Activated T-cell treated with anti-CD3 and anti-CD28 coated beads, Interleukin-2, amount 50 U/mL, for 24 hours (primary cell): ENCODE measurements at regions not wholly inside any gene's neighbourhood (a gene's known extent, or its start where the extent isn't known, plus 50 kb on each side); places are given as distances from the start of the nearest gene placed in this dataset.

Experiments
- DNase-seq: peaks from one replicate; pipeline ENCODE4 v3.0.0-alpha.2; 2020
- H3K27ac Mint-ChIP-seq: 2 replicates; pipeline ENCODE4 v1.8.0; 2020; ENCODE audit warnings: mild to moderate bottlenecking, mixed read lengths
- H3K27me3 Mint-ChIP-seq: 2 replicates; pipeline ENCODE4 v1.8.0; 2020; ENCODE audit warnings: mixed read lengths
- H3K36me3 Mint-ChIP-seq: 2 replicates; pipeline ENCODE4 v1.8.0; 2020; ENCODE audit warnings: low read depth, mixed read lengths
- H3K4me1 Mint-ChIP-seq: 2 replicates; pipeline ENCODE4 v1.8.0; 2020; ENCODE audit warnings: low read depth, mixed read lengths
- H3K4me3 Mint-ChIP-seq: 2 replicates; pipeline ENCODE4 v1.8.0; 2020; ENCODE audit warnings: mild to moderate bottlenecking, moderate library complexity, mixed read lengths
- H3K9me3 Mint-ChIP-seq: 2 replicates; pipeline ENCODE4 v1.8.0; 2020; ENCODE audit warnings: mixed read lengths

DNA sequence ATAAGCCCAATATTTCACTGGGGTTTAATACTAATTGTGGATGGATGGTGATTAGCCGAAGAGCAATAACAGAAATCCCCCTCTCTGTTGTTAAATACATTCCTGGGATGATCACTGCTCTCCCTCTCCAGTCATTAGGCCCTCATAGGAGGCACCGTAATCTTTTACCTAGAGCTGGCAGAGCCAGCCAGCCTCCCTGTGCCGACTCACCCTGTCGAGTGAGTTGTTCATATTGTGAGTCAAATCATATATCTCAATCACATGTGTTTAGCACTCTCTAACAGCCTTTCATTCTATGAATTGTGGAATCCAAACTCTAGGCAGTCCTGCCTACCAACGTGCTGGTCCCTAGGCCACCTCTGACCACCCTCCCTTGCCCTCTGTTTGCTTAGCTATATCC, 771.0 kb downstream of the IRX1 start:
- no peak for DNase-seq
- no peaks in the 10 kb centered on the region for H3K36me3 Mint-ChIP-seq
- H3K4me1 Mint-ChIP-seq = no peaks in the 10 kb centered on the region
- no peak overlapping the region for H3K27ac Mint-ChIP-seq
- H3K4me3 Mint-ChIP-seq = no peak overlapping the region
- peaks cover 13% of the 10 kb centered on the region for H3K9me3 Mint-ChIP-seq
- H3K27me3 Mint-ChIP-seq = no peaks in the 10 kb centered on the region

DNA sequence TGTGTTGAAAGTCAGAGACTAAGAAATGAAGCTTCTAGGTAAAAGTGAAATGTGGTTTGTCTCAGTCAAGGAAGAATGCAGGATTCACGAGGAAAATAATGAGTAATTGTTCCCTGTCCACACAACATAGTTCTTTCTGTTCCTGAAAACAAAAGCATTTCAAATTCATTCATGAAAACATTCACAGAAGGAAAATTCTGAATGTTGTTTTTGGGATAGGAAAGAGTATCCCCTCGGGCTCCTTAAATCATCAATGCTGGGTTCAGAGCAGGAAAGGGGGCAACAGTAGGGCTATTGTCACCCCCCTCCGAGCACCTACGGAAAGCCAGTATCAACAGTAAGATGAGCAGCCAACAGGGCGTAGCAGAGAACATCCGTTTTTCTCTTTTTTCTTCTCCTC, 769.9 kb upstream of the ADAMTS16 start:
- Mint-ChIP-seq H3K4me1 (no peaks in the 10 kb centered on the region), H3K27me3 (no peaks in the 10 kb centered on the region), H3K9me3 (peaks cover 11% of the 10 kb centered on the region), H3K36me3 (no peaks in the 10 kb centered on the region), H3K4me3 (no peak overlapping the region), H3K27ac (no peak overlapping the region)
- DNase-seq = no peak

DNA sequence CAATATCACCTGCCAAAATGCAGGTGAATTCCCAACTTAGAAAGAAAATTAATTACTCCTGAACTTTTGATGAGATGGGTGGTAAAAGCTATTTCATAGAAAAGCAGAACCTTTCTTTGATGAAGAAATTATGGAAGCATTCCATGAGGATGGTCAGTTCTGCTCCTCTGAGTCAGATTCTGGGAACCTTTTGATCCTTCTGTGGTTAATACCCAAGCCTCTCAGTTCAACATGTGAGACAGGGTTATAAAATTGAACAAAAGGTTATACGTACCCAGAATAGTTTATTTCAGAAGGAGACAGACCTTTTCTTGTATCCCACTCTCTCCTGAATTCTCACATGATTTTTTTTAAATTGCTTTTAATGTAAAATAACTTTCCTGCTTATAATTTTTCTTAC, 767.6 kb upstream of the ADAMTS16 start:
- H3K27ac Mint-ChIP-seq = no peak overlapping the region
- H3K4me3 Mint-ChIP-seq = no peak overlapping the region
- H3K27me3 Mint-ChIP-seq = no peaks in the 10 kb centered on the region
- peaks cover 11% of the 10 kb centered on the region for H3K9me3 Mint-ChIP-seq
- H3K4me1 Mint-ChIP-seq = no peaks in the 10 kb centered on the region
- no peaks in the 10 kb centered on the region for H3K36me3 Mint-ChIP-seq
- no peak for DNase-seq

DNA sequence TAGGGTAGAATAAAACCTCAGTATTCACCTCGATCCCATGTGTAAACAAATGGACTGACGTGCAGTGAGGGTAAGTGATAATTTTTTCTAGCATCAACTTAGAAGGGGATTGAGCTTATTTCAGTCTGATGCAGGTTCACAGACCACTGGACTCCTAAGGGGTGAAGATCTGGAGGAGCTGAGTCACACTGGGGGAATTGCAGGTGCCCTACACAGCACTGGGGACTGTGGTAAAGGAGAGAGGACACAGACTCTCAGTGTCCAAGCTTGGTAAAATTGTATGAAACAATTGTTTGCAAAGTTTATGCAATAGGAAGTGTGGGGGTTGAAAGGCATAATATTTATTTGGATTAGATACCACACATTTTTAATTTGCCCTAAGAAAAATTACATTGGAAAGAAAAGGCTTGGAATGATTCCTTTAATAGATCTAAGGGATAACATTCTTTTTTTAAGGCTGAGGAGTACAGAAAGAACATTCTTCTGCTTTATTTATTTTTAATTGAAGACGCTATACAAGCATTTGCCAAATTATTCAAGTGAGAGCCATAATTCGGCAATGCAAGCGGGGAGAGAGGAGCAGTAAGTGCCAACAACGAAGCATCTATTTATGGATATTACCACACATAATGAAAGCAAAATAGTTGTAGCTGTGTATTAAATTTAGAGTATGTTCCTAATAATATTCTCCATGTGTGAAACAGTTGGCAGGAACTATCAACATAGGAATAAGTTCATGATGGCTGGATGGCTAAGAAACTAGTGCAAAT, 766.9 kb upstream of the ADAMTS16 start:
- Mint-ChIP-seq H3K9me3 (peaks cover 11% of the 10 kb centered on the region), H3K4me3 (no peak overlapping the region), H3K36me3 (no peaks in the 10 kb centered on the region), H3K27ac (no peak overlapping the region), H3K27me3 (no peaks in the 10 kb centered on the region), H3K4me1 (no peaks in the 10 kb centered on the region)
- DNase-seq = no peak

DNA sequence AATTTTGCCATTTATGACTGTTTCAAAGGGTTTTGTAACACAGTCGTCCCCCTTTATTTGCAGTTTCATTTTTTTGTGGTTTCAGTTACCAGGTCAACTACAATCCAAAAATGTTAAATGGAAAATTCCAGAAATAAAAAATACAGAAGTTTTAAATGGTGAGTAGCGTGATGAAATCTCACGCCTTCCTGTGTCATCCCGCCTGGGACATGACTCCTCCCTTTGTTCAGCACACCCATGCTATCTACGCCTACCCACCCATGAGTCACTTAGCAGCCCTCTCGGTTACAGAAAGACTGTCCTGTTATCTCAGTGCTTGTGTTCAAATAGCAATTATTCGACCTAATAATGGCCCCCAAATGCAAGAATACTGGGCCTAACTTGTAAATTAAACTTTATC, 765.3 kb upstream of the ADAMTS16 start:
- no peak for DNase-seq
- H3K9me3 Mint-ChIP-seq = peaks cover 12% of the 10 kb centered on the region
- H3K27ac Mint-ChIP-seq = no peak overlapping the region
- no peak overlapping the region for H3K4me3 Mint-ChIP-seq
- H3K36me3 Mint-ChIP-seq = no peaks in the 10 kb centered on the region
- H3K27me3 Mint-ChIP-seq = no peaks in the 10 kb centered on the region
- no peaks in the 10 kb centered on the region for H3K4me1 Mint-ChIP-seq

DNA sequence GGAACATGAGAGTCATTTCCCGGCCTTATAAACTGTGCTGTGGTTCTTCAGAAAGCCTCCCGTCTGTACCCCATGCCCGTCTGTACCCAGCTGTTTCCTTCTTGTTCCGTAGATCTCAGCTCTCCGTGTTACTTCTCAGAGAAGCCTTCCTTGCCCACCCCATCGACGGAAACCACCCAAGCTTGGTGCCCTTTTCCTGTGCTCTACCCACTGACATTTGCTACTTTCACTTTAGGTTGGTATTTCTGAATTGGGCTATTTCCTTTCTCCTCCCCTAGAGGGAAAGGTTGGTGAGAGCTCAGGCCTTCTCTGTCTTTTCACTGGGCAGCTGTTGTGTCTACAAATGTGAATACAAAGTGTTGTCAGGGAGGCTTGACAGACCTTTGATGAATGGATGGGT, 764.5 kb upstream of the ADAMTS16 start:
- Mint-ChIP-seq H3K36me3 (no peaks in the 10 kb centered on the region), H3K27ac (no peak overlapping the region), H3K4me1 (no peaks in the 10 kb centered on the region), H3K4me3 (no peak overlapping the region), H3K9me3 (peaks cover 10% of the 10 kb centered on the region), H3K27me3 (no peaks in the 10 kb centered on the region)
- no peak for DNase-seq

DNA sequence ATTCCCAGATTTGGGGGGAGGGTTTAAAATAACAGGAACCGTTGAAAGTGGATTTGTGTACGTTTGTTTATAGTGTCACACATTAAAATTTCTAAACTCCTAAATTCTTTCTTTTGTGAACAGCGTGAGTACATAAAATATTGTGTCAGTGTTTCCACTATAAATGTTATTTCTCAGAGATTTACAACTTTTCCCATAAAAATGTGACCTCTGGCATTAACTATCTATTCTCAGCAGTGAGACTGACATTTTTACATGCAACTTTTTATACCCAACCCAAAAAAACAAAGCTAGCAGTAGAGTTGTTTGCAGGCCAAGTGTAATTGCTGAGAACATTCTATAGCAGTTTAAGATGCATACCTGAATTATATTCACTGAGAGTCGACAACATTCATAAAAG, 757.0 kb upstream of the ADAMTS16 start:
- DNase-seq = no peak
- Mint-ChIP-seq H3K27ac (no peak overlapping the region), H3K27me3 (no peaks in the 10 kb centered on the region), H3K4me1 (no peaks in the 10 kb centered on the region), H3K9me3 (peaks cover 6% of the 10 kb centered on the region), H3K4me3 (no peak overlapping the region), H3K36me3 (no peaks in the 10 kb centered on the region)

DNA sequence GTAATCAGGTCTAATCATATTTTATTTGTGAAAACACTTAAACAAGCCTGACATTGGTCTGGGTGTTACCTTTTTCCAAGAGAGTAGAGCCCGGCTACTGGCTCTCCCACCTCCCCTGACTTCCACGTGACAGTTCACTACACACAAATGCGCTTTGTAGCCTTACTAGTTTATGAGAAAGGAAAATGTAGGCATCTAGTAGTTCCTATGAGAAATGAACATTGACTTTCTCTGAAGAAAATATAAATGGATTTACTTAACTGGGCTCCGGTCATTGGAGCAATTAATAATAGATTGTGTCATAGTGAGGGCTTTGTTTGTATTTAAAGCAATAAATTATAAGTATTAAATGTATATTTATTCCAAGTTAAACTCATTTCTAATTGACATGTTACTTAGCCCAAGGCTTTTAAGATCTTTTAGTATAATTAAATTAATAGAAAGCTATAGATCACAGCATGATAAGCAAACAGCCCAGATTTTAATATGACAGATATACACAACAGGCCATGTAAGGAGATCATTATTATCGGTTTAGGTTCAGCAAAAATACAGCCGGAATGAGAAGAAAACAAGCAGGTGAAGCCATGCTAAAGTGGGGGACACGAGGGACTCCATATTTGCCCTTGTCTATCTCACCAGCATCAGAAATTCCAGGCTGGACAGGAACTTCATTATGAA, 756.5 kb upstream of the ADAMTS16 start:
- Mint-ChIP-seq H3K36me3 (no peaks in the 10 kb centered on the region), H3K4me1 (no peaks in the 10 kb centered on the region), H3K27me3 (no peaks in the 10 kb centered on the region), H3K27ac (no peak overlapping the region), H3K9me3 (peaks cover 2% of the 10 kb centered on the region), H3K4me3 (no peak overlapping the region)
- DNase-seq = no peak

DNA sequence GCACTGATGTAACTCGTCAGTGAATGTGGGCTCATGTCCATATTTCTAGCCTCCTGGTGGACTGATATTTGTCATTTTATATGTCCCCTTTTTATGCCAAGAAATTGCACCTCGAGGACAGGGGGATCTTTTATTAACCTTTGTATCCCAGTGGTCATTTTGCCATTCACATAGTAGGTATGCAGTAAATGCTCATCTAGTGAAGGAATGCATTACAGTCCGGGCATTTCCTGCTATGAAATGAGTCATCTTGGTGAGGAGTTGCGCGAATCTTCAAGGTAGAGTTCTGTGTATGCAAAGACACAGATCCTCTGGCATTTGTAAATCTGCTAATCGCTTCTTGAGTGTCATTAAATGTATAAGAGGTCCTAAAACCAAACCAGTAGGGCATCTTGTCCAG, 755.5 kb upstream of the ADAMTS16 start:
- Mint-ChIP-seq H3K9me3 (no peaks in the 10 kb centered on the region), H3K27ac (no peak overlapping the region), H3K4me3 (no peak overlapping the region), H3K36me3 (no peaks in the 10 kb centered on the region), H3K27me3 (no peaks in the 10 kb centered on the region), H3K4me1 (no peaks in the 10 kb centered on the region)
- no peak for DNase-seq

DNA sequence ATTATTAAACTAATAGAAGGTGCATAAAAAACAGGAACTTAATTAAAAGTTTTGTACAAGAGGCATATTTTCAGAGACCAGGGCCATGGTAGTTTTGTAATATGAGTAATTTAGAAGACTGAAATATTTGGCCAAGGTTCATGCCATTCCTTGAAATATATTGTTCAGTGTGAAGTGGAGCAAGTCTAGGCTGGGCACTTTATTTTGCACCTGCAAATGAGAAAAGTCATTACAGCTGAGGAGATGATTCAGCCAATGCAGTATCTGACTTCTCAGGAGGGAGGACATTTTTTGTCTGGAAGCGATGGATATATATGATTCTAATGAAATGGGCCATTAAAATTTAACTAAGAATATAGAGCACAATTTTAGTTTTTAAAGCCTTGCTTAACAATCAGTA, 754.0 kb upstream of the ADAMTS16 start:
- no peaks in the 10 kb centered on the region for H3K36me3 Mint-ChIP-seq
- H3K9me3 Mint-ChIP-seq = no peaks in the 10 kb centered on the region
- no peaks in the 10 kb centered on the region for H3K4me1 Mint-ChIP-seq
- DNase-seq = no peak
- no peaks in the 10 kb centered on the region for H3K27me3 Mint-ChIP-seq
- no peak overlapping the region for H3K27ac Mint-ChIP-seq
- no peak overlapping the region for H3K4me3 Mint-ChIP-seq

DNA sequence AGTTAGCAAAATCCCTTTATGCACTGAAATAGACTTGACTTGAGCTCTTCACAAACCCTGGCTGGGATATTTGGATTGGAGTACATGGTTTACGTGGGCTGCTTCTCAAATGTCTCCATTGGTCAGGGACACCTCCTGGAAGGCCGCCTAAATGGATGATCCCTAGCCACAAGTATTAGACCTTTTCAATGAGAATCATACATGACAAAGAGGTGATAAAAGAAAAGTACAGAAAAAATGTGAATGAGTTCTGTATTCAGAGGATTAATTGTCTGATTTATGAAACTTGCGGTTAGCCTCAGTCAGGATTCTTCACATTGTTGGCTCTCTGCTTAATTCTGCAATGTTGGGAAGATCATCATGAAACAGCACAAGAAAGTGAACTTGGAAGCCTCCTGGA, 752.8 kb upstream of the ADAMTS16 start:
- no peak overlapping the region for H3K27ac Mint-ChIP-seq
- H3K27me3 Mint-ChIP-seq = no peaks in the 10 kb centered on the region
- no peaks in the 10 kb centered on the region for H3K36me3 Mint-ChIP-seq
- no peak for DNase-seq
- H3K9me3 Mint-ChIP-seq = peaks cover 2% of the 10 kb centered on the region
- no peak overlapping the region for H3K4me3 Mint-ChIP-seq
- no peaks in the 10 kb centered on the region for H3K4me1 Mint-ChIP-seq

DNA sequence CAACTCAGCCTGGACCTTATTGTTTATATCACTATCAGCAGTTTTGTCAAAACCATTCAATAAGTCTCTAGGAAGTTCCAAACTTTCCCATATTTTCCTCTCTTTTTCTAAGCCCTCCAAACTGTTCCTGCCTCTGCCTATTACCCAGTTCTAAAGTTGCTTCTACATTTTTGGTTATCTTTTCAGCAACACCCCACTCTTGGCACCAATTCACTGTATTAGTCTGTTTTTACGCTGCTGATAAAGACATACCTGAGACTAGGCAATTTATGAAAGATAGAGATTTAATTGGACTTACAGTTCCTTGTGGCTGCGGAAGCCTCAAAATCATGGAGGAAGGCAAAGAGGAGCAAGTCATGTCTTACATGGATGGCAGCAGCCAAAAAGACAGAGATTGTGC, 744.4 kb upstream of the ADAMTS16 start:
- no peaks in the 10 kb centered on the region for H3K27me3 Mint-ChIP-seq
- H3K27ac Mint-ChIP-seq = no peak overlapping the region
- no peak for DNase-seq
- no peak overlapping the region for H3K4me3 Mint-ChIP-seq
- no peaks in the 10 kb centered on the region for H3K4me1 Mint-ChIP-seq
- peaks cover 28% of the 10 kb centered on the region for H3K9me3 Mint-ChIP-seq
- H3K36me3 Mint-ChIP-seq = no peaks in the 10 kb centered on the region

DNA sequence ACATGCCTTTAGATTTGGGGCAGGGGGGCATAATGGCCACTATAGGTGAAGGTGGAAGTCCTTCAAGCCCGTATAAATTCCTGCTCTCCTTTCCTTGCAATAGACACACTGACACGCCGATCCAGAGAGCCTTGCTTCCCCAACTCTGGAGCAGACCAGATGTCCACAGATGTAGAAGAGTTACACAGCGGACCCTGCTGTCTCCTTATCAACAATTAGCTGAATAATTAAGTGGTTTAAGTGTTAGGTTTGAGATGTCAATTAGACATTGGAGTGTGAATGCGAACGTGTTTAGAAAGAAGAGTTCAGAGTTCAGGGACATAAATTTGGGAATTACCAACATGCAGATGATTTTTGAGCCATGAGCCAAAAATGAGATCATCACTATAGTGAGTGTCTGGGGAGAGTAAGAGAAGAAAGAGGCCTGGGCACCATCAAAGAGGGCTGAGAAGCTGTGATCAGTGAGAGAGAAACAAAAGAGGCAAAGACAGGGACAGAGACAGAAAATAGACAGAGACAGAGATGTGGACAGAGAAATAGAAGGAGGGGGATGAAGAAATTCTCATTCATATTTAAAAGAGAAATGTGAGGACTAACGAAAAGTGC, 734.4 kb upstream of the ADAMTS16 start:
- peaks cover under 1% of the 10 kb centered on the region for H3K9me3 Mint-ChIP-seq
- no peaks in the 10 kb centered on the region for H3K27me3 Mint-ChIP-seq
- H3K36me3 Mint-ChIP-seq = no peaks in the 10 kb centered on the region
- DNase-seq = no peak
- H3K27ac Mint-ChIP-seq = no peak overlapping the region
- H3K4me3 Mint-ChIP-seq = no peak overlapping the region
- no peaks in the 10 kb centered on the region for H3K4me1 Mint-ChIP-seq

DNA sequence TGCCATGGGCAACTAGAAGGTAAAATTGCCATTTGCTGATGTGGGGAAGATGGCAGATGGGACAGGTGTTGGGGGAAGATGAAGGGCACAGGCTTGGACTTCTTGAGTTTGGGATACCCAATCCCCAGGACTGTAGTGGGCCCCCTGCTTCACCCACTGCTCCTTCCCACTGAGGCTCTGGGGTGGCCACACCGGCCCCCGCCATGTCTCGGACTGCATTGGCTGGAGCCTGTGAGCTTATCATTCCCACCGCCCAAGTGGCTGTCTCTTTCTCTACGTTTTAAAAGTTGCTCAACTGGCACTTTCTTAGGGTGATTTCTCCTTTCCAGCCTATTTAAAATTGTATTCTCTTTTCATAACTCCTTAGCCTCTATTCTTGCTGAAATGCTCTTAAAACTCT, 730.0 kb upstream of the ADAMTS16 start:
- H3K9me3 Mint-ChIP-seq = peaks cover 10% of the 10 kb centered on the region
- H3K27me3 Mint-ChIP-seq = no peaks in the 10 kb centered on the region
- no peaks in the 10 kb centered on the region for H3K36me3 Mint-ChIP-seq
- H3K4me3 Mint-ChIP-seq = no peak overlapping the region
- H3K27ac Mint-ChIP-seq = no peak overlapping the region
- no peaks in the 10 kb centered on the region for H3K4me1 Mint-ChIP-seq
- DNase-seq = no peak

DNA sequence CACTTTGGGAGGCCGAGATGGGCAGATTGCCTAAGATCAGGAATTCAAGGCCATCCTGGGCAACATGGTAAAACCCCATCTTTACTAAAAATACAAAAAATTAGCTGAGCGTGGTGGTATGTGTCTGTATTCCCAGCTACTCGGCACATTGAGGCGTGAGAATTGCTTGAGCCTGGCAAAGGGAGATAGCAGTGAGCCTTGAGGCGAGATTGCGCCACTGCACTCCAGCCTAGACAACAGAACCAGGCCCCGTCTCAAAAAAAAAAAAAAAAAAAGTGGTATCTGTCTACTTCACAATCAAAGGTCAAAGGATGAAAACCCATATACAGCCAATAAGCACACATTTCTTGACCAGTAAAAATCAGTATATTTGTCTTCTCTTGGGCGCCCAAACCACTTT, 728.5 kb upstream of the ADAMTS16 start:
- Mint-ChIP-seq H3K4me3 (no peak overlapping the region), H3K27ac (no peak overlapping the region), H3K4me1 (no peaks in the 10 kb centered on the region), H3K36me3 (no peaks in the 10 kb centered on the region), H3K9me3 (peaks cover 14% of the 10 kb centered on the region), H3K27me3 (no peaks in the 10 kb centered on the region)
- DNase-seq = no peak
